ENCODE measurements at regions not wholly inside any gene's neighbourhood (a gene's known extent, or its start where the extent isn't known, plus 50 kb on each side); places are given as distances from the start of the nearest gene placed in this dataset.
"Not testable (repeated sequence)": the region's sequence is repeated elsewhere in the genome, so short reads cannot be mapped to it uniquely, and the experiment has no call there.

DNA sequence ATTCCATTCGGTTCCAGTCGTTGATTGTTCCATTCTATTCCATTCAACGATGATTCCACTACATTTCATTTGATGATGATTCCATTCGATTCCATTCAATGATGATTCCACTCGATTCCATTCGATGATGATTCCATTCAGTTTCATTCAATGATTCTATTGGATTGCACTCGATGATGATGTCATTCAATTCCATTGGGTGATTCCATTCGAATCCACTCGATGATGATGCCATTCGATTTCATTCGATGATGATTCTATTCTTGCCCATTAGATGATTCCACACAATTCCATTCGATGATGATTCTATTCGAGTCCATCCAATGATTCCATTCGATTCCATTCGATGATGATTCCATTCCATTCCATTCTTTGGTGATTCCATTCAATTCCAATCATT, 1283.7 kb downstream of the TP53TG3F start:
- Mint-ChIP-seq H3K36me3 (peaks cover 5 to 19% of the 10 kb centered on the region in 2 donors), H3K9me3 (peaks cover 29 to 38% of the 10 kb centered on the region in 2 donors), H3K27me3 (no peaks in the 10 kb centered on the region), H3K27ac (no peak overlapping the region), H3K4me1 (no peaks in the 10 kb centered on the region), H3K4me3 (no peak overlapping the region)
- ATAC-seq (replicated peaks) (no peak), DNase-seq (no peak)

DNA sequence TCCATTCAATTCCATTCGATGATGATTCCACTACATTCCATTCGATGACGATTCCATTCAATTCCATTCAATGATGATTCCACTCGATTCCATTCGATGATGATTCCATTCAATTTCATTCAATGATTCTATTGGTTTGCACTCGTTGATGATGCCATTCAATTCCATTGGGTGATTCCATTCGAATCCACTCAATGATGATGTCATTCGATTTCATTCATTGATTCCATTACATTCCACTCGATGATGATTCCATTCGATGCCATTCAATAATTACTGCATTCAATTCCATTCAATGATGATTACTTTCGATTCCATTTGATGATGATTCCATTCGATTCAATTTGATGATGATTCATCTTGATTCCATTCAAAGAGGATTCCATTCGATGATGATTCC, 1299.4 kb downstream of the TP53TG3F start:
- ATAC-seq (replicated peaks) (no peak), DNase-seq (no peak)
- no peaks in the 10 kb centered on the region for H3K27me3 Mint-ChIP-seq
- peaks cover 15 to 69% of the 10 kb centered on the region in 2 donors for H3K36me3 Mint-ChIP-seq
- H3K4me3 Mint-ChIP-seq = no peak overlapping the region
- H3K9me3 Mint-ChIP-seq = peaks cover 56 to 71% of the 10 kb centered on the region in 2 donors
- no peaks in the 10 kb centered on the region for H3K4me1 Mint-ChIP-seq
- no peak overlapping the region for H3K27ac Mint-ChIP-seq

DNA sequence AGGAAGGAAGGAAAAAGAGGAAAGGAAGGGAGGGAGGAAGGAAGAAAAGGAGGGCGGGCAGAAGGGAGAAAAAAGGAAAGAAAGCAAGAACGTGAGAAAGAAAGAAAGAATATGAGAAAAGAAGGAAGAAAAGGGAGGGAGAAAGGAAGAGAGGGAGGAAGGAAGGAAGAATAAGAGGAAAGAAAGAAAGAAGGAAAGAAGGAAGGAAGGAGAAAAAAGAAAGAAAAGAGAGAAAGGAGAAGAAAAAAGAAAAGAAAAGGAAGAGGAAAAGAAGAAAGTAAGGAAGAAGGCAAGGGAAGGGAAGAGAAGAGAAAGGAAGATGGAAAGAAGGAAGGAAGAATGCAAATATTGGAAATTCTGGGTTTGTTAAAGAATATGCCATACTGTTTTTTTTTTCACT, 1332.4 kb downstream of the TP53TG3F start:
- DNase-seq; H3K36me3 Mint-ChIP-seq; ATAC-seq (replicated peaks): not testable (repeated sequence)

DNA sequence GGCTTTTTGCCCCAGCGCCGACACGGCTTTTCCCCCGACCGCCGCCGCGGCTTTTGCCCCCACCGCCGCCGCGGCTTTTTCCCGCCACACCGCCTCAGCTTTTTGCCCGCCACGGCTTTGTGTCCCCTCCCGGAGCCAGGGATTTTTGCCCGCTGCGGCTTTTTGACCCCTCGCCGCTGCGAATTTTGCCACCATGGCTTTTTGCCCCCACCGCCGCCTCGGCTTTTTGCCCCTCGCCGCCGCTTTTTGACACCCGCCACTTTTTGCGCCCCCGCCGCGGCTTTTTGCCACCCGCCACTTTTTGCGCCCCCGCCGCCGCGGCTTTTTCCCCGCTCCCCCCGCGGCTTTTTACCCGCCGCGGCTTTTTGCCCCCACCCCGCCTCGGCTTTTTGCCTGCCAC, 1342.5 kb downstream of the TP53TG3F start:
- peaks cover 3 to 8% of the 10 kb centered on the region in 2 donors for H3K9me3 Mint-ChIP-seq
- no peak overlapping the region for H3K27ac Mint-ChIP-seq
- ATAC-seq (replicated peaks) = no peak
- H3K27me3 Mint-ChIP-seq = no peaks in the 10 kb centered on the region
- no peak overlapping the region for H3K4me3 Mint-ChIP-seq
- H3K4me1 Mint-ChIP-seq = no peaks in the 10 kb centered on the region
- no peak for DNase-seq
- H3K36me3 Mint-ChIP-seq = no peaks in the 10 kb centered on the region

More for the DNA sequence above, 1332.4 kb downstream of the TP53TG3F start:
- not testable (repeated sequence) for H3K4me3 Mint-ChIP-seq, H3K4me1 Mint-ChIP-seq, H3K27me3 Mint-ChIP-seq, H3K27ac Mint-ChIP-seq
- H3K9me3 Mint-ChIP-seq = peaks cover 18 to 24% of the 10 kb centered on the region in 2 donors

DNA sequence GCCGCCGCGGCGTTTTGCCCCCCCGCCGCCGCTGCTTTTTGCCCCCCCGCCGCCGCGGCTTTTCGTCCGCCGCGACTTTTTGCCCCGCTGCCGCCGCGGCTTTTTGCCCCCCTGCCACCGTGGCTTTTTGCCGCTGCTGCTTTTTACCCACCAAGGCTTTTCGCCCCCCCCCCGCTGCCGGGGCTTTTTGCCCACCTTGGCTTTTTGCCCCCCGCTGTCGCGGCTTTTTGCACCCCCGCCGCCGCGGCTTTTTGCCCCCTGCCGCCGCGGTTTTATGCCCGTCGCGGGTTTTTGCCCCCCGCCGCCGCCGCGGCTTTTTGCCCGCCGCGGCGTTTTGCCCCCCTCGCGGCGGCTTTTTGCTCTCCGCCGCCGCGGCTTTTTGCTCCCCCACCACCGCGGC, 1343.0 kb downstream of the TP53TG3F start:
- Mint-ChIP-seq H3K9me3 (peaks cover 3 to 7% of the 10 kb centered on the region in 2 donors), H3K36me3 (no peaks in the 10 kb centered on the region), H3K27ac (no peak overlapping the region), H3K27me3 (no peaks in the 10 kb centered on the region), H3K4me3 (no peak overlapping the region), H3K4me1 (no peaks in the 10 kb centered on the region)
- no peak for DNase-seq
- no peak for ATAC-seq (replicated peaks)

DNA sequence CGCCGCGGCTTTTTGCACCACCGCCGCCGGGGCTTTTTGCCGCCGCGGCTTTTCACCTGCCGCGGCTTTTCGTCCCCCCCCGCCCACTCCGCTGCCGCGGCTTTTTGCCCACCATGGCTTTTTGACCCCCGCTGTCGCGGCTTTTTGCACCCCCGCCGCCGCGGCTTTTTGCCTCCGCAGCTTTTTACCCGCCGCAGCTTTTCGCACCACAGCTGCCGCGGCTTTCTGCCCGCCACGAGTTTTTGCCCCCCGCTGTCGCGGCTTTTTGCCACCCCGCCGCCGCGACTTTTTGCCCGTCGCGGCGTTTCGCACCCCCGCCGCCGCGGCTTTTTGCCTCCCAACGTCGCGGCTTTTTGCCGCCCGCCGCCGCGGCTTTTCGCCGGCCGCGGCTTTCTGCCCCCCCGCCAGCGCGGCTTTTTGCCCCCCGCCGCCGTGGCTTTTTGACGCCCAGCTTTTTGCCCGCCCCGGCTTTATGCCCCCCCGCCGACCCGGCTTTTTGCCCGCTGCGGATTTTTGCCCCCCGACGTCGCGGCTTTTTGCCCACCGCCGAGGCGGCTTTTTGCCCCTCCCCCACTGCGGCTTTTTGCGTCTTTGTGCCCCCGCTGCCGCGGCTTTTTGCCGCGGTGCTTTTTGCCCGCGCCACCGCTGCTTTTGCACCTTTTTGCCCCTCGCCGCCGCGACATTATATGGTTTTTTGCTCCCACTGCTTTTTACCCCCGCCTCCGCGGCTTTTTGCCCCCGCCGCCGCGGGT, 1343.6 kb downstream of the TP53TG3F start:
- no peaks in the 10 kb centered on the region for H3K27me3 Mint-ChIP-seq
- no peaks in the 10 kb centered on the region for H3K36me3 Mint-ChIP-seq
- peaks cover 3 to 7% of the 10 kb centered on the region in 2 donors for H3K9me3 Mint-ChIP-seq
- H3K27ac Mint-ChIP-seq = no peak overlapping the region
- no peaks in the 10 kb centered on the region for H3K4me1 Mint-ChIP-seq
- ATAC-seq (replicated peaks) (no peak), DNase-seq (no peak)
- no peak overlapping the region for H3K4me3 Mint-ChIP-seq

DNA sequence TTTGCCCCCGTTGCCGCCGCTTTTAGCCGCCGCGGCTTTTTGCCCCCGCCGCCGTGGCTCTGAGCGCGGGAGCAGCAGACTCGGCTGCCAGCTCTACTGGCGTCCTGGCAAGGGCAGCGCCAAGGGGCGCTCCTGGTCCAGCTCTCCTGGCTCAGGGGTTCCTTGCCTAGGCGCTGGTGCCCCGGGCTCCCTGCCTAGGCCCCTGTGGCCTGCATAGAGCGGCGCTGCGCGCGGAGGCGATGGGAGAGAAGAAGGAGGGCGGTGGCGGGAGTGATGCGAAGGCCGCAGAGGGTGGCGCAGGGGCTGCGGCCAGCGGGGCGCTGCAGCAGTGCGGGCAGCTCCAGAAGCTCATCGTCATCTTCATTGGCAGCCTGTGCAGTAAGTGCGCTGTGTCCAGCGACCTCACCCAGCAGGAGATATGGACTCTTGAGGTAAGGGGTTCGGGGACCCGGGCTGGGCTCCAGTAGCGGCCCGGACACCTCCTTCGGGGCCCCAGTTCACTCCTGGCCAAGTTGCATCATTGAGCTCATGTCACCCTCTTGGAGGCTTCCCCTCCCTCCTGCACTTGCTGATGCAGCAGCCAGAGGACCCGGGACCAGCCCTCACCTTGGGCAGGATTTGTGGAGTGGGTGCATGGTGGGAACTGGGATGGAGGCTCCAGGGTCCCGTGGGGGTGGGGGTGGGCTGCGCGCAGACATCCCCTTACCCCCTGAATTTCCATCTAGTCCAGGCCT, 1344.4 kb downstream of the TP53TG3F start:
- Mint-ChIP-seq H3K27ac (no peak overlapping the region), H3K36me3 (no peaks in the 10 kb centered on the region), H3K27me3 (no peaks in the 10 kb centered on the region), H3K4me1 (no peaks in the 10 kb centered on the region), H3K9me3 (peaks cover 0 to 5% of the 10 kb centered on the region in 2 donors), H3K4me3 (no peak overlapping the region)
- ATAC-seq (replicated peaks) (no peak), DNase-seq (no peak)

DNA sequence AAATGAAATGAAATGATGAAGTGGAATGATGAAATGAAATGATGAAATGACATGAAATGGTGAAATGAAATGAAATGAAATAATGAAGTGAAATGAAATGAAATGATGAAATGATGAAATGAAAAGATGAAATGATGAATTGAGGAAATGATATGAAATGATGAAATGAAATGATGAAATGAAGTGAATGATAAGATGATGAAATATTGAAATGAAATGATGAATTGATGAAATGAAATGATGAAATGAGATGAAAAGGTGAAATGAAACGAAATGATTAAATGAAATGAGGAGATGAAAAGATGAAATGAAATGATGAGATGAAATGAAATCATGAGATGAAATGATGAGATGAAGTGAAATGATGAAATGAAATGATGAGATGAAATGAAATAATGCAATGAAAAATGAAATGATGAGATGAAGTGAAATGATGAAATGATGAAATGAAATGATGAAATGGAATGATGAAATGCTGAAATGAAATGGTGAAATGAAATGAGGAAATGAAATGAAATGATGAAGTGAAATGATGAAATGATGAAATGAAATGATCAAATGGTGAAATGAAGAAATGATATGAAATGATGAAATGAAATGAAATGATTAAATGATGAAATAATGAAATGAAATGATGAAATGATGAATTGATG, 1347.7 kb downstream of the TP53TG3F start:
- not testable (repeated sequence) for H3K36me3 Mint-ChIP-seq; ATAC-seq (replicated peaks); H3K9me3 Mint-ChIP-seq; DNase-seq; H3K27ac Mint-ChIP-seq; H3K4me1 Mint-ChIP-seq; H3K4me3 Mint-ChIP-seq; H3K27me3 Mint-ChIP-seq

DNA sequence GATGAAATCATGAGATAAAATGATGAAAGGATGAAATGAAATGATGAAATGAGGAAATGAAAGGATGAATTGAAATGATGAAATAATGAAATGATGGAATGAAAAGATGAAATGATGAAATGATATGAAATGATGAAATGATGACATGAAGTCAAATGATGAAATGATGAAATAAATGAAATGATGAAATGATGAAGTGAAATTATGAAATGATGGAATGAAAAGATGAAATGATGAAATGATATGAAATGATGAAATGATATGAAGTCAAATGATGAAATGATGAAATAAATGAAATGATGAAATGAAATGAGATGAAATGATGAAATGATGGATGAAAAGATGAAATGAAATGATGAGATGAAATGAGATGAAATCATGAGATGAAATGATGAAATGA, 1348.4 kb downstream of the TP53TG3F start:
- not testable (repeated sequence) for DNase-seq; H3K9me3 Mint-ChIP-seq; H3K4me1 Mint-ChIP-seq; H3K27ac Mint-ChIP-seq; H3K27me3 Mint-ChIP-seq; ATAC-seq (replicated peaks); H3K36me3 Mint-ChIP-seq; H3K4me3 Mint-ChIP-seq

DNA sequence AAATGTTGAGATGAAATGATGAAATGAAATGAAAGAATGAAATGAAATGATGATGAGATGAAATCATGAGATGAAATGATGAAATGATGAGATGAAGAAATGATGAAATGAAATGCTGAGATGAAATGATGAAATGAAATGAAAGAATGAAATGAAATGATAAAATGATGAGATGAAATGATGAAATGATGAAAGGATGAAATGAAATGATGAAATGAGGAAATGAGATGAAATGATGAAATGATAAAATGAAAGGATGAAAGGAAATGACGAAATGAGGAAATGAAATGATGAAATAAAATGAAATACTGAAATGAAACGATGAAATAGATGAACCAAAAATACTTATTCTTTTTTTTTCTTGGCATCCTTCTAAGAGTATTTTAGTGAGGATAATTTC, 1349.1 kb downstream of the TP53TG3F start:
- H3K4me1 Mint-ChIP-seq; H3K36me3 Mint-ChIP-seq; H3K4me3 Mint-ChIP-seq; H3K27me3 Mint-ChIP-seq; H3K27ac Mint-ChIP-seq; ATAC-seq (replicated peaks); H3K9me3 Mint-ChIP-seq; DNase-seq: not testable (repeated sequence)

Measured in stimulated activated naive B cell treated with anti-CD40 and anti-IgM and Interleukin-4, amounts not matched to agents 10 μg/mL and 1 μg/mL and 100 μg/mL, for 72 hours (primary cell).